ENCODE measurements at regions not wholly inside any gene's neighbourhood (a gene's known extent, or its start where the extent isn't known, plus 50 kb on each side); places are given as distances from the start of the nearest gene placed in this dataset.

DNA sequence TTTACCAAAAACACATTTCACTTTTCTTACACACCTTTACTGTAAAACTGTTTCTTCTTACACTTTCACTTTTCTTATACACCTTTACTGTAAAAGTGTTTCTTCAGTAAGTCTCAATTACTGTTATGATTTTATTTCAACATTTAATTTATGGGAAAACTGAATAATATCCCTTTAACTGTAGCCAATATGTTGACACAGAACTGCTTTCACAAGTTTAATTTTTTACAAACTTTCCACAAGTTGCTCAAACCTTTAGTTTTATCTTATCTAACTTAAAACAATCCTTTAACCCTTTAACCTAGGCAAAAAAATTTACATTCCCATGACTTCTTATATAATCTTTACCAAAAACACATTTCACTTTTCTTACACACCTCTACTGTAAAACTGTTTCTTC, 63.3 kb upstream of the OR5AN1 start:
- TF ChIP-seq, protein P1, sequence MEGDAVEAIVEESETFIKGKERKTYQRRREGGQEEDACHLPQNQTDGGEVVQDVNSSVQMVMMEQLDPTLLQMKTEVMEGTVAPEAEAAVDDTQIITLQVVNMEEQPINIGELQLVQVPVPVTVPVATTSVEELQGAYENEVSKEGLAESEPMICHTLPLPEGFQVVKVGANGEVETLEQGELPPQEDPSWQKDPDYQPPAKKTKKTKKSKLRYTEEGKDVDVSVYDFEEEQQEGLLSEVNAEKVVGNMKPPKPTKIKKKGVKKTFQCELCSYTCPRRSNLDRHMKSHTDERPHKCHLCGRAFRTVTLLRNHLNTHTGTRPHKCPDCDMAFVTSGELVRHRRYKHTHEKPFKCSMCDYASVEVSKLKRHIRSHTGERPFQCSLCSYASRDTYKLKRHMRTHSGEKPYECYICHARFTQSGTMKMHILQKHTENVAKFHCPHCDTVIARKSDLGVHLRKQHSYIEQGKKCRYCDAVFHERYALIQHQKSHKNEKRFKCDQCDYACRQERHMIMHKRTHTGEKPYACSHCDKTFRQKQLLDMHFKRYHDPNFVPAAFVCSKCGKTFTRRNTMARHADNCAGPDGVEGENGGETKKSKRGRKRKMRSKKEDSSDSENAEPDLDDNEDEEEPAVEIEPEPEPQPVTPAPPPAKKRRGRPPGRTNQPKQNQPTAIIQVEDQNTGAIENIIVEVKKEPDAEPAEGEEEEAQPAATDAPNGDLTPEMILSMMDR (conservative IDR thresholded peaks at IDR 0.05; ENCODE audit: low read length) = no peak
- no peak for TF ChIP-seq EZH2phosphoT487 (IDR thresholded peaks at IDR 0.05; ENCODE audit: borderline replicate concordance)

All from Loucy (cell line).